ENCODE measurements at regions not wholly inside any gene's neighbourhood (a gene's known extent, or its start where the extent isn't known, plus 50 kb on each side); places are given as distances from the start of the nearest gene placed in this dataset.
"Not testable (repeated sequence)": the region's sequence is repeated elsewhere in the genome, so short reads cannot be mapped to it uniquely, and the experiment has no call there.

DNA sequence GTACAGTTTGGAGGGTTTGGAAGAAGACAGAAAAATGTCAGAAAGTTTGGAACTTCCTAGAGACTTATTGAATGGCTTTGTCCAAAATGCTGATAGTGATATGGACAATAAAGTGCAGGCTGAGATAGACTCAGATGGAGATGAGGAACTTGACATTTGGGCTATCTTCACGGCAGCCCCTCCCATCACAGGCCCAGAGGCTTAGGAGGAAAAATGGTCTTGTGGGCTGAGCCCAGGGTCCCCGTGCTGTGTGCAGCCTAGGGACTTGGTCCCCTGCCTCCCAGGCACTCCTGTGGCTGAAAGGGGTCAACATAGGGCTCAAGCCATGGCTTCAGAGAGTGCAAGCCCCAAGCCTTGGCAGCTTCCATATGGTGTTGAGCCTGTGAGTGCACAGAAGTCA, 79.0 kb downstream of the CMAS start:
- intact Hi-C loops (cut with micrococcal nuclease) (loop anchor here (5.0 kb wide), 1 partner anchor 212 kb away; no protein-coding TSS in a partner anchor), dilution Hi-C loops (cut with MboI; ENCODE audit: extremely low pct_ligation_motif_present, low sequenced_read_pairs) (no loop called here)
- BruUV-seq (replicated peaks): no TSS peak
- no peaks in the 10 kb centered on the region for H3K9me1 ChIP-seq (replicated peaks; ENCODE audit: control insufficient read depth, extremely low read depth, insufficient read depth, low read length)
- H3K4me1 ChIP-seq (ENCODE audit: control insufficient read depth, extremely low read depth, insufficient read depth, low read length): no peaks in the 10 kb centered on the region
- TF ChIP-seq POLR2AphosphoS5 (IDR thresholded peaks at IDR 0.05; ENCODE audit: insufficient read depth, low read depth, low read length): no peak
- TF ChIP-seq JUN (IDR thresholded peaks at IDR 0.05; ENCODE audit: borderline replicate concordance, insufficient read depth, insufficient read length, low read depth): no peak
- TF ChIP-seq, protein P1, sequence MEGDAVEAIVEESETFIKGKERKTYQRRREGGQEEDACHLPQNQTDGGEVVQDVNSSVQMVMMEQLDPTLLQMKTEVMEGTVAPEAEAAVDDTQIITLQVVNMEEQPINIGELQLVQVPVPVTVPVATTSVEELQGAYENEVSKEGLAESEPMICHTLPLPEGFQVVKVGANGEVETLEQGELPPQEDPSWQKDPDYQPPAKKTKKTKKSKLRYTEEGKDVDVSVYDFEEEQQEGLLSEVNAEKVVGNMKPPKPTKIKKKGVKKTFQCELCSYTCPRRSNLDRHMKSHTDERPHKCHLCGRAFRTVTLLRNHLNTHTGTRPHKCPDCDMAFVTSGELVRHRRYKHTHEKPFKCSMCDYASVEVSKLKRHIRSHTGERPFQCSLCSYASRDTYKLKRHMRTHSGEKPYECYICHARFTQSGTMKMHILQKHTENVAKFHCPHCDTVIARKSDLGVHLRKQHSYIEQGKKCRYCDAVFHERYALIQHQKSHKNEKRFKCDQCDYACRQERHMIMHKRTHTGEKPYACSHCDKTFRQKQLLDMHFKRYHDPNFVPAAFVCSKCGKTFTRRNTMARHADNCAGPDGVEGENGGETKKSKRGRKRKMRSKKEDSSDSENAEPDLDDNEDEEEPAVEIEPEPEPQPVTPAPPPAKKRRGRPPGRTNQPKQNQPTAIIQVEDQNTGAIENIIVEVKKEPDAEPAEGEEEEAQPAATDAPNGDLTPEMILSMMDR (IDR thresholded peaks at IDR 0.05; ENCODE audit: extremely low read depth in 1 of 2, insufficient read depth in 1 of 2, low read depth in 1 of 2, low read length in 2 of 2): no peak
- no peak for TF ChIP-seq EZH2 (IDR thresholded peaks at IDR 0.05; ENCODE audit: borderline replicate concordance, low read depth, low read length, severe bottlenecking)
- TF ChIP-seq POLR2A (IDR thresholded peaks at IDR 0.05; ENCODE audit: low read depth, low read length): no peak
- no peak for TF ChIP-seq FOS (IDR thresholded peaks at IDR 0.05; ENCODE audit: borderline replicate concordance, insufficient read depth, low read length)
- no peak for TF ChIP-seq MYC (IDR thresholded peaks at IDR 0.05; ENCODE audit: low read depth, low read length)
- TF ChIP-seq, protein P2, sequence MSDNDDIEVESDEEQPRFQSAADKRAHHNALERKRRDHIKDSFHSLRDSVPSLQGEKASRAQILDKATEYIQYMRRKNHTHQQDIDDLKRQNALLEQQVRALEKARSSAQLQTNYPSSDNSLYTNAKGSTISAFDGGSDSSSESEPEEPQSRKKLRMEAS (IDR thresholded peaks at IDR 0.05; ENCODE audit: insufficient read depth, insufficient read length): no peak
- no peak for TF ChIP-seq GATA2 (IDR thresholded peaks at IDR 0.05; ENCODE audit: insufficient read depth, insufficient read length, low read depth, low read length)
- no peak overlapping the region for H3K4me3 ChIP-seq (replicated peaks in 1 of 3; ENCODE audit: insufficient read depth in 1 of 3, low read depth in 1 of 3, low read length in 3 of 3)
- no peak for DNase-seq (ENCODE audit: low read depth, low spot score)
- H4K20me1 ChIP-seq (replicated peaks; ENCODE audit: control insufficient read depth, extremely low read depth, insufficient read depth, low read length): no peaks in the 10 kb centered on the region
- H3K9ac ChIP-seq (replicated peaks; ENCODE audit: extremely low read depth, insufficient read depth, low read length): no peak overlapping the region
- ChIA-PET CTCF (no interaction called here), POLR2A (no interaction called here)
- no peaks in the 10 kb centered on the region for H3K9me3 ChIP-seq (replicated peaks; ENCODE audit: control insufficient read depth, insufficient read depth, low read length)
- no peaks in the 10 kb centered on the region for H3K36me3 ChIP-seq (ENCODE audit: control insufficient read depth in 2 of 2, extremely low read depth in 1 of 2, insufficient read depth in 2 of 2, low read length in 2 of 2)
- no peaks in the 10 kb centered on the region for H3K27me3 ChIP-seq (ENCODE audit: control insufficient read depth in 2 of 2, insufficient read depth in 2 of 2, low read length in 2 of 2)
- no peaks in the 10 kb centered on the region for H3K79me2 ChIP-seq (ENCODE audit: control insufficient read depth, insufficient read depth, low read length)
- H2AFZ ChIP-seq (ENCODE audit: low read depth, low read length): no peak overlapping the region
- FAIRE-seq: no peak
- no peak overlapping the region for H3K4me2 ChIP-seq (ENCODE audit: insufficient read depth, low read length)
- H3K27ac ChIP-seq (ENCODE audit: insufficient read depth, low read depth, low read length): no peak overlapping the region

DNA sequence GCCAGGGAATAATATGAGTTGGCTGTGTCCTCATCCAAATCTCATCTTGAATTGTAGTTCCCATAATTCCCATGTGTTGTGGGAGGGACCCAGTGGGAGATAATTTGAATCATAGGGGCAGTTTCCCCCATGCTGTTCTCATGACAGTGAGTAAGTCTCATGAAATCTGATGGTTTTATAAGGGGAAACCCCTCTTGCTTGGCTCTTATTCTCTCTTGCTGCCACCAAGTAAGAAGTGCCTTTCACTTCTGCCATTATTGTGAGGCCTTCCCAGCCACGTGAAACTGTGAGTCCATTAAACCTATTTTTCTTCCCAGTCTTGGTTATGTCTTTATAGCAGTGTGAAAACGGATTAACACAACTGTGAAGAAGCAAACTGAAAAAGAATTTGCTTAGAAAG, 80.1 kb downstream of the CMAS start:
- H2AFZ ChIP-seq (ENCODE audit: low read depth, low read length); H3K9ac ChIP-seq (replicated peaks; ENCODE audit: extremely low read depth, insufficient read depth, low read length); H3K27ac ChIP-seq (ENCODE audit: insufficient read depth, low read depth, low read length); intact Hi-C loops (cut with micrococcal nuclease); H3K27me3 ChIP-seq (ENCODE audit: control insufficient read depth in 2 of 2, insufficient read depth in 2 of 2, low read length in 2 of 2); H3K4me1 ChIP-seq (ENCODE audit: control insufficient read depth, extremely low read depth, insufficient read depth, low read length); H3K36me3 ChIP-seq (ENCODE audit: control insufficient read depth in 2 of 2, extremely low read depth in 1 of 2, insufficient read depth in 2 of 2, low read length in 2 of 2); DNase-seq (ENCODE audit: low read depth, low spot score); CTCF ChIA-PET; H3K79me2 ChIP-seq (ENCODE audit: control insufficient read depth, insufficient read depth, low read length); H3K9me3 ChIP-seq (replicated peaks; ENCODE audit: control insufficient read depth, insufficient read depth, low read length); H3K4me3 ChIP-seq (replicated peaks in 1 of 3; ENCODE audit: insufficient read depth in 1 of 3, low read depth in 1 of 3, low read length in 3 of 3); FAIRE-seq; POLR2A ChIA-PET; H3K9me1 ChIP-seq (replicated peaks; ENCODE audit: control insufficient read depth, extremely low read depth, insufficient read depth, low read length); H4K20me1 ChIP-seq (replicated peaks; ENCODE audit: control insufficient read depth, extremely low read depth, insufficient read depth, low read length); dilution Hi-C loops (cut with MboI; ENCODE audit: extremely low pct_ligation_motif_present, low sequenced_read_pairs); BruUV-seq (replicated peaks); H3K4me2 ChIP-seq (ENCODE audit: insufficient read depth, low read length): not testable (repeated sequence)
